Tibial artery (tissue), 4 donors: ENCODE measurements at regions not wholly inside any gene's neighbourhood (a gene's known extent, or its start where the extent isn't known, plus 50 kb on each side); places are given as distances from the start of the nearest gene placed in this dataset.

ENCODE experiments used
- DNase-seq, 2 donors: peaks; one replicate each; pipeline ENCODE4 v3.0.0-alpha.2; 2019
- H3K27ac ChIP-seq, 2 donors: fragments of 200-600 bp; sonication (generic) in 1 of 2; 1 replicate in 1 of 2; 2 replicates in 1 of 2; pipeline ENCODE4 v1.5.1; 2018 to 2019; ENCODE audit warnings: mild to moderate bottlenecking in 1 of 2
- H3K27me3 ChIP-seq, 2 donors: fragments of 200-600 bp; sonication (generic) in 1 of 2; one replicate each; pipeline versions ENCODE4 v1.5.1 to v1.6.0; 2016 to 2019
- H3K36me3 ChIP-seq, 3 donors: fragments of 200-600 bp; sonication (generic) in 2 of 3; one replicate each; pipeline ENCODE4 v1.5.1; 2016 to 2019; ENCODE audit warnings: mild to moderate bottlenecking in 2 of 3
- H3K4me1 ChIP-seq, 4 donors: fragments of 200-600 bp; sonication (generic) in 2 of 4; 1 replicate in 3 of 4; 2 replicates in 1 of 4; pipeline ENCODE4 v1.5.1; 2016 to 2019
- H3K4me3 ChIP-seq, 2 donors: fragments of 200-600 bp; sonication (generic) in 1 of 2; 1 replicate in 1 of 2; 2 replicates in 1 of 2; pipeline ENCODE4 v1.5.1; 2018 to 2019; ENCODE audit warnings: mild to moderate bottlenecking in 2 of 2
- H3K9me3 ChIP-seq, 3 donors: fragments of 200-600 bp; sonication (generic) in 1 of 3; one replicate each; pipeline ENCODE4 v1.5.1; 2016 to 2019
- intact Hi-C: fragments of 100-400 bp; cut with DNase I; formaldehyde crosslinking; loops from one replicate; pipeline ENCODE4 v1.15.0; 2023; ENCODE audit warnings: low total_unique reads
- TF ChIP-seq, protein P1 (sequence below), 2 experiments: fragments of 200-600 bp in 1 of 2; fragments of 450-650 bp in 1 of 2; IDR thresholded peaks; one replicate each; pipeline ENCODE4 v1.5.1; 2017 to 2019; ENCODE audit warnings: antibody characterized with exemption in 2 of 2, mild to moderate bottlenecking in 1 of 2, moderate library complexity in 1 of 2

- no peak overlapping the region for H3K27ac ChIP-seq
- TF ChIP-seq, protein P1, sequence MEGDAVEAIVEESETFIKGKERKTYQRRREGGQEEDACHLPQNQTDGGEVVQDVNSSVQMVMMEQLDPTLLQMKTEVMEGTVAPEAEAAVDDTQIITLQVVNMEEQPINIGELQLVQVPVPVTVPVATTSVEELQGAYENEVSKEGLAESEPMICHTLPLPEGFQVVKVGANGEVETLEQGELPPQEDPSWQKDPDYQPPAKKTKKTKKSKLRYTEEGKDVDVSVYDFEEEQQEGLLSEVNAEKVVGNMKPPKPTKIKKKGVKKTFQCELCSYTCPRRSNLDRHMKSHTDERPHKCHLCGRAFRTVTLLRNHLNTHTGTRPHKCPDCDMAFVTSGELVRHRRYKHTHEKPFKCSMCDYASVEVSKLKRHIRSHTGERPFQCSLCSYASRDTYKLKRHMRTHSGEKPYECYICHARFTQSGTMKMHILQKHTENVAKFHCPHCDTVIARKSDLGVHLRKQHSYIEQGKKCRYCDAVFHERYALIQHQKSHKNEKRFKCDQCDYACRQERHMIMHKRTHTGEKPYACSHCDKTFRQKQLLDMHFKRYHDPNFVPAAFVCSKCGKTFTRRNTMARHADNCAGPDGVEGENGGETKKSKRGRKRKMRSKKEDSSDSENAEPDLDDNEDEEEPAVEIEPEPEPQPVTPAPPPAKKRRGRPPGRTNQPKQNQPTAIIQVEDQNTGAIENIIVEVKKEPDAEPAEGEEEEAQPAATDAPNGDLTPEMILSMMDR (IDR thresholded peaks at IDR 0.05) = no peak
- DNase-seq = no peak
- H3K9me3 ChIP-seq = peaks cover 4 to 10% (median 4%) of the 10 kb centered on the region in 3 donors
- H3K4me3 ChIP-seq = no peak overlapping the region
- intact Hi-C loops = no loop called here
- H3K36me3 ChIP-seq = no peaks in the 10 kb centered on the region
- H3K4me1 ChIP-seq = no peaks in the 10 kb centered on the region
- no peaks in the 10 kb centered on the region for H3K27me3 ChIP-seq
Measured at GRCh38 chr2:228527197-228527881, 345.9 kb upstream of the SPHKAP start.

DNA sequence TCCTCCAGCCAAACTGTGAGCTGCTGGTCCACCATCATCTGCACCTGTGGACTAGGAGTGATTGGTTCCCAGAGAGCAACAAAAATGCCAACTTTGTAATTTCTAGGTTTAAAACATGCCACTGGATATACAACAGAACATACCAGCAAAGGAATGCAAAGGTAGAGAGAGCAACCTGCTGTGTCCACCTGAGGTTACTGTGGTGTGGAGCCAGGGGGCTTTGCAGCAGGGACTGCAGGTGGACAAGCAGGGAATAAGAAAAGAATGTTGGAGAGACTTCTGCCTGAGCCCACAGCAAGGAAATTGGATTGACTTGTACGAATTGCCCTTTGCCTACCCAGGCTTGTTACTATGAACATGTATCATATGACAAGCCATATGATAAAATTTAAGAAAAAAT, 345.2 kb upstream of the SPHKAP start:
- Histone ChIP-seq H3K9me3 (peaks cover 4 to 12% (median 4%) of the 10 kb centered on the region in 3 donors), H3K27me3 (no peaks in the 10 kb centered on the region), H3K4me3 (no peak overlapping the region), H3K4me1 (no peaks in the 10 kb centered on the region), H3K36me3 (no peaks in the 10 kb centered on the region), H3K27ac (no peak overlapping the region)
- intact Hi-C loops = no loop called here
- TF ChIP-seq, protein P1 (IDR thresholded peaks at IDR 0.05) = no peak
- no peak for DNase-seq

GRCh38 chr2:228522977-228523376, 341.5 kb upstream of the SPHKAP start:
- TF ChIP-seq, protein P1 (IDR thresholded peaks at IDR 0.05) = no peak
- Histone ChIP-seq H3K4me3 (no peak overlapping the region), H3K4me1 (no peaks in the 10 kb centered on the region), H3K36me3 (no peaks in the 10 kb centered on the region), H3K27ac (no peak overlapping the region), H3K9me3 (peaks cover 4 to 12% (median 4%) of the 10 kb centered on the region in 3 donors), H3K27me3 (no peaks in the 10 kb centered on the region)
- intact Hi-C loops = no loop called here
- DNase-seq = no peak

- no peak for DNase-seq
- TF ChIP-seq, protein P1 (IDR thresholded peaks at IDR 0.05) = no peak
- no peak overlapping the region for H3K27ac ChIP-seq
- H3K4me1 ChIP-seq = no peaks in the 10 kb centered on the region
- H3K36me3 ChIP-seq = no peaks in the 10 kb centered on the region
- peaks cover 4 to 12% (median 4%) of the 10 kb centered on the region in 3 donors for H3K9me3 ChIP-seq
- intact Hi-C loops = no loop called here
- no peak overlapping the region for H3K4me3 ChIP-seq
- H3K27me3 ChIP-seq = no peaks in the 10 kb centered on the region
Measured at GRCh38 chr2:228522276-228522675, 340.8 kb upstream of the SPHKAP start.

GRCh38 chr2:228519561-228519960, 338.1 kb upstream of the SPHKAP start:
- H3K36me3 ChIP-seq = no peaks in the 10 kb centered on the region
- no peak overlapping the region for H3K27ac ChIP-seq
- DNase-seq = no peak
- no peaks in the 10 kb centered on the region for H3K4me1 ChIP-seq
- peaks cover 4 to 12% (median 4%) of the 10 kb centered on the region in 3 donors for H3K9me3 ChIP-seq
- H3K27me3 ChIP-seq = no peaks in the 10 kb centered on the region
- H3K4me3 ChIP-seq = no peak overlapping the region
- TF ChIP-seq, protein P1 (IDR thresholded peaks at IDR 0.05) = no peak
- intact Hi-C loops = no loop called here
